T47D (cell line): ENCODE measurements at regions not wholly inside any gene's neighbourhood (a gene's known extent, or its start where the extent isn't known, plus 50 kb on each side); places are given as distances from the start of the nearest gene placed in this dataset.

Source experiments
- DNase-seq, 2 experiments: peaks; one replicate each; pipeline versions ENCODE4 v3.0.0 to v3.0.0-alpha.2; 2011 to 2012; ENCODE audit warnings: low read depth in 1 of 2, low spot score in 1 of 2
- JUND ChIP-seq: IDR thresholded peaks from 2 replicates; pipeline ENCODE4 v1.6.1; 2012; ENCODE audit warnings: low read depth
- in situ Hi-C: cut with HindIII; loops from 2 replicates; pipeline ENCODE4 v1.10.0; 2016; ENCODE audit warnings: low sequenced_read_pairs, low pct_unique_long_range_greater_than_20kb

- in situ Hi-C loops, result no loop called here
- no peak for DNase-seq
- TF ChIP-seq JUND, result no peak
These were observed 187.4 kb upstream of the MGMT start for GRCh38 chr10:129279446-129280154.

- in situ Hi-C loops, result no loop called here
- no peak for TF ChIP-seq JUND
- DNase-seq, result no peak
These were observed 186.9 kb upstream of the MGMT start for GRCh38 chr10:129280155-129280502.

GRCh38 chr10:129280908-129281586 lies 186.0 kb upstream of the MGMT start:
- no peak for DNase-seq
- in situ Hi-C loops, result no loop called here
- no peak for TF ChIP-seq JUND

DNA sequence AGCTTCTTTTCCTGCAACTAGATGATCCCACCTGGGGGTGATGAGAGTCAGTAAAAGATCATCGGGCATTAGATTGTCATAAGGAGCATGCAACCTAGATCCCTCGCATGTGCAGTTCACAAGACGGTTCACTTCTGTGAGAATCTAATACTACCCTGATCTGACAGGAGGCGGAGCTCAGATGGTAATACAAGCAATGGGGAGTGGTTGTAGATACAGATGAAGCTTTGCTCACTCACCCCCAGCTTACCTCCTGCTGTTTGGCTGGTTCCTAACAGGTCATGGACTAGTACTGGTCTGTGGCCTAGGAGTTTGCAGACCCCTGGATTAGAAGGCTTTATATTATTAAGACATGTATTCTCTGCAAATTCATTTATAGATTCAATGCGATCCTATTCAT lies 181.6 kb upstream of the MGMT start:
- in situ Hi-C loops, result no loop called here

DNA sequence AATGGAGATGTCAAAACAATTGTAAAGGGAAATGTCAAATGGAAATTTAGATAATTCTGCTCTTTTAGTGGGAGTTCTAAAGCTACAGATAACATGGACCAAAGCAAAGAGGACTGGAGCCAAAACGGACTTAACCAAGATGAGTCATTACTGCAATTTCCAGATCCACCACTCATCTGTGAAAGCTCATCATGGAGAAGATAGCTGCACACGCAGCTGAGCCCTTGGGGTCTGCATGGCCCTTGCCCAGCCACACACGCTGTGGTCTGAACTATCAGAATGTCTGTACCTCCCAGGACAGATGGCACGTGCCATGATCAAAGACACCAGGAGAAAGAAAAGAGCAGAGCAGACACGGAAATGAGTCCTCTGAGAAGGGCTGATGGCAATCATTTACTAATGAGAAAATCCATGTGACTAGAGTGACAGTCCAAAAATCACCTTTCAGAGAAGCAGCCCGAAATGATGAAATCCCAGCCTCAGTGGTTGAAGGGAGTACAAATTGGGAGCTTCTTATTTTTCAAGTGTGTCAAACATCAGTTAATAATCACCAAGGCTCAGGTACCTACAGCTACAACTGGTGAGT lies 177.9 kb upstream of the MGMT start:
- in situ Hi-C loops, result no loop called here
- DNase-seq, result no peak

More for the DNA sequence above, 181.6 kb upstream of the MGMT start:
- no peak for TF ChIP-seq JUND
- DNase-seq, result no peak

DNA sequence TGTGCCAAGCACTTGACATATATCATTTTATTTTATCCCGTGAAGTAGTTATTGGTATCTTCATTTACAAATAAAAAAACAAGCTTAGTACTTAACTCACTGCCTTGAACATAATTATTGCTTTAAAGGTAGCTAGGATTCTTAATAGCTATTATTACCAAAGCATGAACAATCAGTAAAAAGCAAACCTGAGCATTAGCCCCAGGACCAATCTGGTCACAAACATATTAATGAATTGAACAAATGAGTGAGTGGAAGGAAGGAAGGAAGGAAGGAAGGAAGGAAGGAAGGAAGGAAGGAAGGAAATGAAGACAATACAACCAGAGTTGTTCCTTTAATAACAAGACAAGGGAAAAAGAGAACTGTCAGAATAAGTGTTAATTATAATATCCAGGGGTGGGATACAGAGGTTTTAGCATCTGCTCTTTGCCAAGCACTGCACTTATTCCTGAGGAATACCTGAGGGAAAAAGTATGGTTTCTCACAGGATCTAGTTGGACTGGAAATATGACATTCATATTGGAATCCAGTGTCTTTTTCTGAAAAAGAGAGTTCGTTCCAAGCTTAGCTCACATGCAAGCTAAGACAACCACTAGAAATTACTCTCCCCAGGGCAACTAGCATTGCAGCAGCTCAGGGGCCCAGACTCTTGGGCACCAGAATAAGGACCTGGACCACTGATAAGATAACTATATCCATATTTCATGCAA lies 172.9 kb upstream of the MGMT start:
- DNase-seq, result no peak
- no peak for TF ChIP-seq JUND
- in situ Hi-C loops, result no loop called here

More for the DNA sequence above, 177.9 kb upstream of the MGMT start:
- no peak for TF ChIP-seq JUND

DNA sequence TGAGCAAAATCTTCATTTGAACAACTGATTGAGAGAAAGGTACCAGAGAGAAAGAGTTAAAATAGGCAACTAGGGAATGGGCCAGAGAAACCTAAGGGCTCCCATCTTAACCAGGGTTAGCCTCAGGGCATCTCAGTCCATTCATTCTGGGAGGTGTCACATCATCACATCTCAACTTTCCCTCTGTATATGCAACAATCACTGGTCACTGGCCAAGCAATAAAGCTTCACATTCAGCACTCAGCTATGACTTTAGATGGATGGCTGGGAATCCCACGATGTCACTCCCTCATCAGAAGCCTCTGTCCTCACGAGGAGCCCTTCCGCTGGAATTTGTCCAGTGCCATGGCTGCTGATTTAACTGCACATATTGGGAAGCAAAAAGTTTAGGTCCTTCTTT lies 172.1 kb upstream of the MGMT start:
- in situ Hi-C loops, result no loop called here
- TF ChIP-seq JUND, result no peak
- no peak for DNase-seq

- no peak for DNase-seq
- in situ Hi-C loops, result no loop called here
- TF ChIP-seq JUND, result no peak
These were observed 162.0 kb upstream of the MGMT start for GRCh38 chr10:129305046-129305445.

DNA sequence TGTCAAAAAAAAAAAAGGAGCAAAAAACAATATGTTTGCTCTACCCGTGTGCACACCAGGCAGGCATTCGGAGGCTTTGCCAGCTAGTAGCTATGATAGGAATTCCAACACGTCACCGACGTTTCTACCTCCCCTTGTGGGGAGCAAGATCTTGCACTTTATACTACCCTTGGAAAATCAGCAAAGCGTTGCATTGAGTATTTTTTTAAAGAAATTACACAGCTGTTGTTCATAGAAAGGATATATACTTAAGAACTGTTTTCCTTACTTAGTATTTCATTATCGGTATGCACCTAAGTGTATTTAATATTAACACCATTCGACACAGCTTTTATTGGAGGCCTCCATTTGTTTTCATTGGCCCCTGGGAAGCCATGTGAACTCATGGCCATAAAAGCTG lies 159.9 kb upstream of the MGMT start:
- in situ Hi-C loops, result no loop called here
- no peak for DNase-seq
- TF ChIP-seq JUND, result no peak

DNA sequence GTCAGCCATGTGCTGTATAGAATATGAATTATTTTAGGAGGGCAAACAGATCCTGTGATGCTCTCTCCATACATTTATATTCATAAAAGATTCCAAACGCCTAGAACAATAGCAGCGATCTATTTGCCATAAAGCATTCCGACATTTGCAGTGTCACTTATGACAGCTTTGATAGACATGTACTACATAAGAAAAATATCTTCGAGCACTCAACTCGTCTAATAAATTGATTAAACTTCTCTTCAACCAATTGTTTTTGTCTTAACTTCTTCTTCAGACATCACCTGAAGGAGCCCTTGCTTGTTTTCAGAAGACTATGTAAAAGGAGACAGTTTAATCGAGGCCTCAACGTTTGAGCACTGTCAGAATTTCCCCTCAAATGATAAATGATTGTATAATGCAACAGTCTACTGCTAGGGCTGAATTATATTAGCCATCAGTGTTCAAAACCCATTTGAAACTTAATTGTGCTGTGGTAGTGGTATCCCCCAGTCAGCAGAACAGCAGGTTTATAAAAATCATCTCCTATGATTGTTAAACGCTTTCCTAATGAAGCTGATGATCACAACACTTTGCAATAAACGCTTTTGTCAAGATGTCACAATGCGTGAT lies 158.0 kb upstream of the MGMT start:
- TF ChIP-seq JUND, result no peak
- in situ Hi-C loops, result no loop called here
- no peak for DNase-seq

DNA sequence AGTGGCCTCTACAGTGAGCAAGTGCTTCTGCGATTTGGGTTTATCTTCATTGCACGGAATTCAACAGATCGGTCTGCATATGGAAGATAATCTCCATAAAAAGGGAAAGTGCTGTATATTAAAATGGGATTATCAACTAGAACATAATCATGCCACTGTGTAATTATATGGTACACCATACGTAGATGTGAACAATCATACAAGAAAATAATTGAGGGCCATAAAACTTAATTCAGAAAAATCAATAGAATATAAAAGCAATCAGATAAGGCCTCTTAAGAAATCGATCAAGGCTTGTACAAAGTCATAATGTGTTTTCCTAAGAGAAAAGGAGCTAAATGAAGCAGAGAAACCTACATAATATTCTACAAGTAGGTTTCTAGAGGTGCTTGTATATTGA lies 157.5 kb upstream of the MGMT start:
- in situ Hi-C loops, result no loop called here
- no peak for DNase-seq
- TF ChIP-seq JUND, result no peak

DNA sequence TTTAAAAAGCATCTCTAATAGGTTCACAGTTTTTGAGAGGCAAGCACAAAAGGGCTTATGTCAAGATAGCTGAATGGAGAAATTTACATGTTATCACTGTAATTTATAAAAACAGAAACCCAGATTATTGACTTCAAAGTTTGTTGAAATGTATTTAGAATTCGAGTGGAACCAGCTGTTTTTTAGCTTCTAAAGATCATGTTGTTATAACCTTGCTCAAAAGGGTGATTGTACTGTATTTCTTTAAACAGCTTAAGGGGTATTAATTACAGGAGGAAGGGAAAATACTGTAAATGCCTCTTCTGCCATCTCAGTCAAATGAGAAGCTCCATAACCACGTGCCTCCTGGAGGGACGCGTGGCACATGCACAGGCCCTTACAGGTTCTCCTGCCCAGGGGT lies 156.2 kb upstream of the MGMT start:
- no peak for DNase-seq
- in situ Hi-C loops, result no loop called here
- TF ChIP-seq JUND, result no peak
